Natural killer cell (primary cell): ENCODE measurements at regions not wholly inside any gene's neighbourhood (a gene's known extent, or its start where the extent isn't known, plus 50 kb on each side); places are given as distances from the start of the nearest gene placed in this dataset.

Experiments used
- ATAC-seq, 3 donors: fragments of 150-1000 bp in 2 of 3; fragments of 200-7000 bp in 1 of 3; cut with Tn5 transposase; 1 replicate in 1 of 3; 2 replicates in 2 of 3; pipeline ENCODE4 v1.10.0; 2021; ENCODE audit warnings: mild to moderate bottlenecking in 2 of 3, moderate library complexity in 2 of 3
- DNase-seq, 2 donors: peaks; one replicate each; pipeline versions ENCODE4 v3.0.0 to v3.0.0-alpha.2; 2013 to 2021; ENCODE audit warnings: mixed read lengths in 1 of 2
- H3K27ac ChIP-seq: one replicate; pipeline ENCODE4 v1.5.1; 2013; ENCODE audit warnings: mild to moderate bottlenecking, low read length
- H3K27me3 ChIP-seq: one replicate; pipeline ENCODE4 v1.6.1; 2013; ENCODE audit warnings: low read length; ENCODE audit not compliant: control insufficient read depth, insufficient read depth
- H3K36me3 ChIP-seq: one replicate; pipeline ENCODE4 v1.6.1; 2013; ENCODE audit warnings: low read length; ENCODE audit not compliant: control insufficient read depth, insufficient read depth
- H3K4me1 ChIP-seq: one replicate; pipeline ENCODE4 v1.6.1; 2013; ENCODE audit warnings: low read length; ENCODE audit not compliant: control insufficient read depth, insufficient read depth
- H3K4me3 ChIP-seq: one replicate; pipeline ENCODE4 v1.5.1; 2013; ENCODE audit warnings: low read length
- H3K9me3 ChIP-seq: one replicate; pipeline ENCODE4 v1.6.1; 2013; ENCODE audit warnings: low read length; ENCODE audit not compliant: control insufficient read depth, insufficient read depth
- H3K27ac Mint-ChIP-seq, 2 donors: one replicate each; pipeline ENCODE4 v1.8.0; 2022; ENCODE audit warnings: mild to moderate bottlenecking in 2 of 2, mixed read lengths in 2 of 2, moderate library complexity in 1 of 2
- H3K27me3 Mint-ChIP-seq, 2 donors: one replicate each; pipeline ENCODE4 v1.8.0; 2022; ENCODE audit warnings: low read depth in 2 of 2, mixed read lengths in 2 of 2
- H3K36me3 Mint-ChIP-seq: one replicate; pipeline ENCODE4 v1.8.0; 2022; ENCODE audit warnings: mixed read lengths
- H3K4me1 Mint-ChIP-seq, 2 donors: one replicate each; pipeline ENCODE4 v1.8.0; 2022; ENCODE audit warnings: mixed read lengths in 2 of 2
- H3K4me3 Mint-ChIP-seq: one replicate; pipeline ENCODE4 v1.8.0; 2022; ENCODE audit warnings: mild to moderate bottlenecking, moderate library complexity, mixed read lengths
- H3K9me3 Mint-ChIP-seq, 2 donors: one replicate each; pipeline ENCODE4 v1.8.0; 2022; ENCODE audit warnings: mixed read lengths in 2 of 2
- CTCF ChIP-seq: fragments of 200-600 bp; IDR thresholded peaks from one replicate; pipeline ENCODE4 v1.8.0; 2022; ENCODE audit warnings: antibody characterized with exemption
- WGBS: methylation state at CpG from one replicate; pipeline ENCODE4 v1.1.7; 2013; ENCODE audit warnings: missing lambda C conversion rate; ENCODE audit not compliant: insufficient coverage; 5-methylcytosine and 5-hydroxymethylcytosine counted together
- intact Hi-C: fragments of 100-400 bp; cut with micrococcal nuclease; formaldehyde crosslinking; loops from one replicate; pipeline ENCODE4 v1.14.2; 2022

DNA sequence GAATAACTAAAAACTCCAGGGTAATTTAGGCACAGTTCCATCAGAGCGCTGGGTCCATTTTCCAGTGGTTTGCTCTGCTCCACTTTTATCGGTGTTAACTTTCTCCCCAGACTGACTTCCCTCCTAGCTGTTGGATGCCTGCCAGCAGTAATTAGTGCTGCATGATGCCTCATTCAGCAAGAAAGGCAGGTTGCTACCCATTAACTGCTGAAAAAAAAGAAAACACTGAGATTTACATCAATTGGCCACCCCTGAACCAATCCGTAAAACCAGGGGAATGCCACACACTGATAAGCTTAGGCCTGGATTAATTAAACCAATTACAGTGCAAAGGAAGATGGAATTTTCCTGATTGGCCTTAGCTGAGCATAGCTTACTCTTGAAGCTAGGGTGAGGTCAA is 182.4 kb upstream of the CXXC4 start:
- H3K27ac Mint-ChIP-seq, result no peak overlapping the region
- intact Hi-C loops, result no loop called here
- no peak for ATAC-seq

DNA sequence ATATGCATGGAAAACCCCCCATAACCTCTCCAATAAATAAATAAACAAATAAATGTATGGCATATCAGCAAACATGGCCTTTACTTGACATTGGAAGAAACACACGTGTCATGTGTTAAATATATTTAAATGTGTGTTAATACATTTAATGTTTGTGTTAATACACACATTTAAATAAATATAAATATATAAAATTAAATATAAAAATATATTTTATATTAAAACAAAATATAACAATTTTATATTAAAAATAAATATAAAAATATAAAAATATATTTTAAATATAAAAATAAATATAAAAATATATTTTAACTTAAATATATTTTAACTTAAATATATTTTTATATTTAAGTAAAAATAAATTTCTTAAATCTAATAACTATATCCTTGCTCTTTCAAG is 187.6 kb upstream of the CXXC4 start:
- intact Hi-C loops, result no loop called here
- Mint-ChIP-seq H3K9me3 (peaks cover 7% of the 10 kb centered on the region in 2 donors), H3K36me3 (no peaks in the 10 kb centered on the region), H3K4me3 (no peak overlapping the region), H3K4me1 (no peaks in the 10 kb centered on the region), H3K27ac (no peak overlapping the region), H3K27me3 (no peaks in the 10 kb centered on the region)
- DNase-seq (no peak), ATAC-seq (no peak)
- no peak overlapping the region for H3K27ac ChIP-seq
- no peaks in the 10 kb centered on the region for H3K4me1 ChIP-seq
- H3K4me3 ChIP-seq, result no peak overlapping the region
- H3K27me3 ChIP-seq, result no peaks in the 10 kb centered on the region
- H3K9me3 ChIP-seq, result no peaks in the 10 kb centered on the region
- TF ChIP-seq CTCF, result no peak
- H3K36me3 ChIP-seq, result no peaks in the 10 kb centered on the region
- WGBS, result no CpG with 5 or more reads among the region's 1 CpG

More for the DNA sequence above, 182.4 kb upstream of the CXXC4 start:
- no peak for DNase-seq
- H3K27ac ChIP-seq, result no peak overlapping the region
- no peak for TF ChIP-seq CTCF
- H3K27me3 Mint-ChIP-seq, result no peaks in the 10 kb centered on the region
- H3K9me3 ChIP-seq, result no peaks in the 10 kb centered on the region
- H3K9me3 Mint-ChIP-seq, result peaks cover 3 to 4% of the 10 kb centered on the region in 2 donors
- H3K4me1 ChIP-seq, result no peaks in the 10 kb centered on the region
- H3K4me3 Mint-ChIP-seq, result no peak overlapping the region
- H3K36me3 Mint-ChIP-seq, result no peaks in the 10 kb centered on the region
- no peaks in the 10 kb centered on the region for H3K36me3 ChIP-seq
- 55% methylated on average over 3 of the region's 3 CpGs for WGBS
- H3K4me3 ChIP-seq, result no peak overlapping the region
- H3K4me1 Mint-ChIP-seq, result no peaks in the 10 kb centered on the region
- no peaks in the 10 kb centered on the region for H3K27me3 ChIP-seq

- H3K4me3 ChIP-seq, result no peak overlapping the region
- H3K4me1 ChIP-seq, result no peaks in the 10 kb centered on the region
- no peak overlapping the region for H3K4me3 Mint-ChIP-seq
- H3K9me3 ChIP-seq, result no peaks in the 10 kb centered on the region
- no peaks in the 10 kb centered on the region for H3K27me3 Mint-ChIP-seq
- TF ChIP-seq CTCF, result no peak
- H3K9me3 Mint-ChIP-seq, result peaks cover 0 to 2% of the 10 kb centered on the region in 2 donors
- H3K27ac ChIP-seq, result no peak overlapping the region
- DNase-seq, result peak in 1 of 2 donors; percentile 5
- H3K27ac Mint-ChIP-seq, result no peak overlapping the region
- H3K36me3 Mint-ChIP-seq, result no peaks in the 10 kb centered on the region
- intact Hi-C loops, result no loop called here
- no peaks in the 10 kb centered on the region for H3K36me3 ChIP-seq
- 40% methylated on average over 1 of the region's 5 CpGs for WGBS
- H3K27me3 ChIP-seq, result no peaks in the 10 kb centered on the region
- ATAC-seq, result no peak
- no peaks in the 10 kb centered on the region for H3K4me1 Mint-ChIP-seq
Measured at GRCh38 chr4:104693601-104694201, 199.0 kb upstream of the CXXC4 start.

GRCh38 chr4:104716584-104716983 is 221.9 kb upstream of the CXXC4 start:
- peaks cover 3% of the 10 kb centered on the region for H3K27me3 ChIP-seq
- ATAC-seq, result no peak
- no peaks in the 10 kb centered on the region for H3K9me3 ChIP-seq
- TF ChIP-seq CTCF, result no peak
- H3K4me1 ChIP-seq, result no peaks in the 10 kb centered on the region
- H3K36me3 Mint-ChIP-seq, result no peaks in the 10 kb centered on the region
- peaks cover 5 to 12% of the 10 kb centered on the region in 2 donors for H3K27me3 Mint-ChIP-seq
- no peak overlapping the region for H3K4me3 Mint-ChIP-seq
- no peak overlapping the region for H3K27ac Mint-ChIP-seq
- no peaks in the 10 kb centered on the region for H3K4me1 Mint-ChIP-seq
- H3K27ac ChIP-seq, result no peak overlapping the region
- H3K4me3 ChIP-seq, result no peak overlapping the region
- H3K9me3 Mint-ChIP-seq, result peaks cover 2 to 6% of the 10 kb centered on the region in 2 donors
- no peak for DNase-seq
- intact Hi-C loops, result no loop called here
- no peaks in the 10 kb centered on the region for H3K36me3 ChIP-seq
- no CpG with 5 or more reads among the region's 2 CpGs for WGBS
